PC-3 (cell line): ENCODE measurements at regions not wholly inside any gene's neighbourhood (a gene's known extent, or its start where the extent isn't known, plus 50 kb on each side); places are given as distances from the start of the nearest gene placed in this dataset.

Experiments used
- ATAC-seq: fragments of 200-7000 bp; cut with Tn5 transposase; 2 replicates; pipeline ENCODE4 v1.9.1; 2020; ENCODE audit warnings: mild to moderate bottlenecking, moderate library complexity
- BruUV-seq: library from RNA; stranded (reverse); fragments of 400-500 nt; replicated peaks from 2 replicates; lab custom pipeline; 2021; lab: Mats Ljungman, UMichigan
- CTCF ChIA-PET: fragments of 300-600 bp; sonication (Branson Sonifier 250); formaldehyde crosslinking; loops from one replicate; lab custom pipeline; 2022; ENCODE audit warnings: antibody characterized with exemption; lab: Charles Lee
- POLR2A ChIA-PET: fragments of 300-600 bp; sonication (Branson Sonifier 250); formaldehyde crosslinking; loops from one replicate; lab custom pipeline; 2022; ENCODE audit warnings: antibody characterized with exemption; ENCODE audit not compliant: unreplicated experiment; lab: Charles Lee
- DNase-seq: peaks from one replicate; pipeline ENCODE4 v3.0.0-alpha.2; 2015
- H2AFZ ChIP-seq: fragments of 300-600 bp; sonication (generic); 2 replicates; pipeline ENCODE4 v1.6.0; 2016; ENCODE audit warnings: antibody characterized with exemption, low read length
- H3F3A ChIP-seq: fragments of 300-600 bp; sonication (generic); one replicate; pipeline ENCODE4 v1.6.0; 2017; ENCODE audit warnings: antibody characterized with exemption, low read length, control low read depth, mild to moderate bottlenecking; ENCODE audit not compliant: unreplicated experiment
- H3K27ac ChIP-seq: fragments of 300-600 bp; sonication (generic); 2 replicates; pipeline ENCODE4 v1.5.1; 2016; ENCODE audit warnings: mild to moderate bottlenecking, low read length
- H3K27me3 ChIP-seq: fragments of 300-600 bp; sonication (generic); 2 replicates; pipeline ENCODE4 v1.6.1; 2016; ENCODE audit warnings: low read length, mixed read lengths
- H3K36me3 ChIP-seq: fragments of 300-600 bp; sonication (generic); 2 replicates; pipeline ENCODE4 v1.6.1; 2016; ENCODE audit warnings: low read depth, mixed run types, low read length, mixed read lengths
- H3K4me1 ChIP-seq: fragments of 300-600 bp; sonication (generic); 2 replicates; pipeline ENCODE4 v1.5.1; 2016; ENCODE audit warnings: low read length; ENCODE audit not compliant: insufficient read depth
- H3K4me2 ChIP-seq: fragments of 300-600 bp; sonication (generic); 2 replicates; pipeline ENCODE4 v1.6.0; 2016; ENCODE audit warnings: low read length
- H3K4me3 ChIP-seq: fragments of 300-600 bp; sonication (generic); 2 replicates; pipeline ENCODE4 v1.5.1; 2016; ENCODE audit warnings: mild to moderate bottlenecking, low read length, mixed read lengths
- H3K79me2 ChIP-seq: fragments of 300-600 bp; sonication (generic); 2 replicates; pipeline ENCODE4 v1.6.1; 2017; ENCODE audit warnings: low read length, mixed read lengths
- H3K9ac ChIP-seq: fragments of 300-600 bp; sonication (generic); 2 replicates; pipeline ENCODE4 v1.6.0; 2016; ENCODE audit warnings: mild to moderate bottlenecking, low read length
- H3K9me2 ChIP-seq: fragments of 300-600 bp; sonication (generic); replicated peaks from 2 replicates; pipeline ENCODE4 v1.6.1; 2016; ENCODE audit warnings: mixed run types, low read length, mixed read lengths
- H3K9me3 ChIP-seq: fragments of 300-600 bp; sonication (generic); 2 replicates; pipeline ENCODE4 v1.6.1; 2016; ENCODE audit warnings: low read length, mixed read lengths
- H4K20me1 ChIP-seq: fragments of 300-600 bp; sonication (generic); 2 replicates; pipeline ENCODE4 v1.6.1; 2016; ENCODE audit warnings: low read length, mixed read lengths
- EZH2 ChIP-seq: fragments of 300-600 bp; sonication (generic); IDR thresholded peaks from one replicate; pipeline ENCODE4 v1.6.1; 2017; ENCODE audit warnings: antibody characterized with exemption, mild to moderate bottlenecking, low read length; ENCODE audit not compliant: unreplicated experiment
- EZH2phosphoT487 ChIP-seq: fragments of 300-600 bp; sonication (generic); IDR thresholded peaks from 2 replicates; pipeline ENCODE4 v1.6.1; 2018; ENCODE audit warnings: mild to moderate bottlenecking, antibody characterized with exemption, low read length, borderline replicate concordance
- intact Hi-C: fragments of 100-400 bp; cut with micrococcal nuclease; formaldehyde crosslinking; loops from 2 replicates; pipeline ENCODE4 v1.9.0; 2023
- TF ChIP-seq, protein P1 (sequence below): fragments of 300-600 bp; sonication (generic); conservative IDR thresholded peaks from 2 replicates; pipeline ENCODE4 v1.5.1; 2017; ENCODE audit warnings: antibody characterized with exemption, low read depth, mild to moderate bottlenecking, low read length

DNA sequence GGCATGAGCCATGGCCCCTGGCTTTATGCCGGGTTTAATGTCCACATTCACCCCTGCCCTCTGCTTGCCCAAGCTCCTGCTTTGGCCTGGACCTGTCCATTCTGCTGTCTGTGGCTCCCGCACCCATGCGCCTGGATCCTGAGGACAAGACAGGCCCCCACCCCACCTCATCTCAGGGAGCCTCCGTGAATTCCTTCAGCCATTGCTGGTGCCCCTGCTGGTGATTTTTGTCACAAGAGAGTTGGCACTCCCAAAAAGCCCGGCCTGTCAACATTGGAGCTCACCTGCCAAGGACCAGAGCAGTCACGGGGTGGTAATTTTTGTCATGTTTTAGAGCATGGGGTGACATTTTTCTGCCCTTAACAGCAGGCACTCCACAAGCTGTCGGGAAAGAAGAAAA is 127.5 kb upstream of the PLXNA4 start:
- H3K4me2 ChIP-seq: no peak overlapping the region
- no peaks in the 10 kb centered on the region for H3K4me1 ChIP-seq
- no peak for ATAC-seq
- TF ChIP-seq EZH2 (no peak), EZH2phosphoT487 (no peak)
- TF ChIP-seq, protein P1, sequence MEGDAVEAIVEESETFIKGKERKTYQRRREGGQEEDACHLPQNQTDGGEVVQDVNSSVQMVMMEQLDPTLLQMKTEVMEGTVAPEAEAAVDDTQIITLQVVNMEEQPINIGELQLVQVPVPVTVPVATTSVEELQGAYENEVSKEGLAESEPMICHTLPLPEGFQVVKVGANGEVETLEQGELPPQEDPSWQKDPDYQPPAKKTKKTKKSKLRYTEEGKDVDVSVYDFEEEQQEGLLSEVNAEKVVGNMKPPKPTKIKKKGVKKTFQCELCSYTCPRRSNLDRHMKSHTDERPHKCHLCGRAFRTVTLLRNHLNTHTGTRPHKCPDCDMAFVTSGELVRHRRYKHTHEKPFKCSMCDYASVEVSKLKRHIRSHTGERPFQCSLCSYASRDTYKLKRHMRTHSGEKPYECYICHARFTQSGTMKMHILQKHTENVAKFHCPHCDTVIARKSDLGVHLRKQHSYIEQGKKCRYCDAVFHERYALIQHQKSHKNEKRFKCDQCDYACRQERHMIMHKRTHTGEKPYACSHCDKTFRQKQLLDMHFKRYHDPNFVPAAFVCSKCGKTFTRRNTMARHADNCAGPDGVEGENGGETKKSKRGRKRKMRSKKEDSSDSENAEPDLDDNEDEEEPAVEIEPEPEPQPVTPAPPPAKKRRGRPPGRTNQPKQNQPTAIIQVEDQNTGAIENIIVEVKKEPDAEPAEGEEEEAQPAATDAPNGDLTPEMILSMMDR: no peak
- CTCF ChIA-PET: no interaction called here
- BruUV-seq: no TSS peak
- no peak for DNase-seq
- no peaks in the 10 kb centered on the region for H3K36me3 ChIP-seq
- H3K27me3 ChIP-seq: 0 out of 2 replicates have a peak, but pooled peaks cover 4% of the 10 kb centered on the region
- POLR2A ChIA-PET: no interaction called here
- H3K9me3 ChIP-seq: no peaks in the 10 kb centered on the region
- H3K79me2 ChIP-seq: no peaks in the 10 kb centered on the region
- no peaks in the 10 kb centered on the region for H3F3A ChIP-seq
- H3K4me3 ChIP-seq: no peak overlapping the region
- no peaks in the 10 kb centered on the region for H3K9me2 ChIP-seq
- intact Hi-C loops: no loop called here
- H2AFZ ChIP-seq: no peak overlapping the region
- H3K27ac ChIP-seq: no peak overlapping the region
- H3K9ac ChIP-seq: no peak overlapping the region
- no peaks in the 10 kb centered on the region for H4K20me1 ChIP-seq

DNA sequence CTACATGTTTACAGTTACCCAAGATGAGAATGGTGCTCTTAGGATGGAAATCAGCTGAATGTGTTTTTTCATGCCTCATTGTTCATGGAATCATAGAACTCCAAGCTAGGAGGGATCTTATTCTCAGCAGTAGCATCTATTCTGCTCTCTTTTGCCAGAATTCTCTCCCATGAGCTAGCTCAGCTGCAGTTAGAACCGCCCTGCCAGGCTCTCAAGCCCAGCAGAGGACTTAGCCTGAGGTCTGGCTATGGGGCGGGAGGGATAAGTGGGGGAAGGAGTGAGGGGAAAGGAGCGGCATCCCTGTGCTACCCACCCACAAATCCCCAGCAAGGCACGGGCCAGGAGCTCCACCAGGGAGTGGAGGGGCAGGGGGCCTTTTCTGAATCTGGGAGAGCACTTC is 120.7 kb upstream of the PLXNA4 start:
- H3K9me3 ChIP-seq: no peaks in the 10 kb centered on the region
- H4K20me1 ChIP-seq: no peaks in the 10 kb centered on the region
- H3F3A ChIP-seq: no peaks in the 10 kb centered on the region
- ATAC-seq (no peak), DNase-seq (no peak)
- no peaks in the 10 kb centered on the region for H3K36me3 ChIP-seq
- TF ChIP-seq, protein P1: no peak
- no peak for TF ChIP-seq EZH2
- no TSS peak for BruUV-seq
- CTCF ChIA-PET: no interaction called here
- no peak overlapping the region for H3K9ac ChIP-seq
- H3K27me3 ChIP-seq: peaks cover 23% of the 10 kb centered on the region
- H2AFZ ChIP-seq: no peak overlapping the region
- H3K4me3 ChIP-seq: no peak overlapping the region
- POLR2A ChIA-PET: no interaction called here
- no peaks in the 10 kb centered on the region for H3K79me2 ChIP-seq
- no peaks in the 10 kb centered on the region for H3K9me2 ChIP-seq
- H3K27ac ChIP-seq: no peak overlapping the region
- intact Hi-C loops: no loop called here
- H3K4me2 ChIP-seq: no peak overlapping the region
- no peaks in the 10 kb centered on the region for H3K4me1 ChIP-seq

DNA sequence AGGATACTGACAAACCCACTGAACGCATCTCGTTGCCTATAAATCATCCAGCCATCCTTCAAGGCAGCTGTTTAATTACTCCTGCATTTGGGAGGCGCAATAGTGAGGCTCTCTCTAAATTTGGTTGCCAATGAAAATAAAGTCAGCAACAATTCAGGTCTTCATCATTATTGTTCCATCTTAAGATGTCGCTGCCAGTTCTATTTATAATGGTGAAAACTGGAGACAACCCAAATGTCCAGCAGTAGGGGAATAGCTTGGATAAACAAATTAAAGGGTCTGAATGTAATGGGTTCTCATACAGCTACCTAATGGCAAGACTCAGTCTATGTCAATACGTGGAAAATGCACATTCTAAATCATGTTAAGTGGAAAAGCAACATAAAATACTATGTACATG is 120.1 kb upstream of the PLXNA4 start:
- intact Hi-C loops: no loop called here
- Histone ChIP-seq H3K9me3 (no peaks in the 10 kb centered on the region), H3K4me1 (no peaks in the 10 kb centered on the region), H3K36me3 (no peaks in the 10 kb centered on the region), H3F3A (no peaks in the 10 kb centered on the region), H3K4me2 (no peak overlapping the region), H3K27me3 (peaks cover 23% of the 10 kb centered on the region), H4K20me1 (no peaks in the 10 kb centered on the region), H3K9me2 (no peaks in the 10 kb centered on the region), H3K9ac (no peak overlapping the region), H3K27ac (no peak overlapping the region), H3K79me2 (no peaks in the 10 kb centered on the region), H3K4me3 (no peak overlapping the region), H2AFZ (no peak overlapping the region)
- ChIA-PET POLR2A (no interaction called here), CTCF (no interaction called here)
- no TSS peak for BruUV-seq
- no peak for ATAC-seq
- TF ChIP-seq EZH2: no peak
- no peak for TF ChIP-seq EZH2phosphoT487
- TF ChIP-seq, protein P1: no peak
- DNase-seq: no peak
